Heart right ventricle (tissue), 16 donors: ENCODE measurements at regions not wholly inside any gene's neighbourhood (a gene's known extent, or its start where the extent isn't known, plus 50 kb on each side); places are given as distances from the start of the nearest gene placed in this dataset.
"Not testable (repeated sequence)": the region's sequence is repeated elsewhere in the genome, so short reads cannot be mapped to it uniquely, and the experiment has no call there.

ENCODE experiments used
- ATAC-seq, 8 donors: fragments of 200-7000 bp; cut with Tn5 transposase; one replicate each; pipeline ENCODE4 v1.9.1; 2020; ENCODE audit warnings: mild to moderate bottlenecking in 8 of 8, moderate library complexity in 8 of 8, moderate number of reproducible peaks in 1 of 8
- DNase-seq, 2 donors: peaks; one replicate each; pipeline ENCODE4 v3.0.0-alpha.2; 2020
- H3K27ac ChIP-seq, 10 donors: fragments of 200-600 bp; sonication (generic) in 2 of 10; one replicate each; pipeline versions ENCODE4 v1.5.0 to v1.8.0; 2020 to 2022; ENCODE audit warnings: mild to moderate bottlenecking in 3 of 10
- H3K27me3 ChIP-seq, 7 donors: fragments of 200-600 bp; one replicate each; pipeline ENCODE4 v1.8.0; 2021 to 2022; ENCODE audit warnings: mild to moderate bottlenecking in 2 of 7
- H3K36me3 ChIP-seq, 9 donors: fragments of 200-600 bp; sonication (generic) in 1 of 9; one replicate each; pipeline versions ENCODE4 v1.5.0 to v1.8.0; 2020 to 2022; ENCODE audit warnings: mild to moderate bottlenecking in 2 of 9
- H3K4me1 ChIP-seq, 9 donors: fragments of 200-600 bp; sonication (generic) in 1 of 9; one replicate each; pipeline versions ENCODE4 v1.5.0 to v1.8.0; 2020 to 2022; ENCODE audit warnings: mild to moderate bottlenecking in 4 of 9
- H3K4me3 ChIP-seq, 10 donors: fragments of 200-600 bp; sonication (generic) in 2 of 10; one replicate each; pipeline versions ENCODE4 v1.5.0 to v1.8.0; 2020 to 2022; ENCODE audit warnings: mild to moderate bottlenecking in 7 of 10, moderate library complexity in 2 of 10
- H3K9me3 ChIP-seq, 11 donors: fragments of 200-600 bp in 10 of 11; sonication (generic) in 2 of 11; one replicate each; pipeline versions ENCODE4 v1.5.0 to v1.8.0; 2013 to 2022; ENCODE audit warnings: mild to moderate bottlenecking in 2 of 11, control low read depth in 1 of 11, moderate library complexity in 1 of 11
- CTCF ChIP-seq, 9 donors: fragments of 200-600 bp; sonication (generic) in 2 of 9; IDR thresholded peaks; one replicate each; pipeline versions ENCODE4 v1.5.0 to v1.8.0; 2021 to 2022; ENCODE audit warnings: antibody characterized with exemption in 9 of 9, mild to moderate bottlenecking in 5 of 9, moderate library complexity in 1 of 9
- WGBS, 2 donors: extraction: QIAGEN DNeasy Blood & Tissue Kit; methylation state at CpG; one replicate each; pipeline ENCODE4 v1.1.7; 2013; ENCODE audit warnings: inconsistent platforms in 1 of 2; 5-methylcytosine and 5-hydroxymethylcytosine counted together
- intact Hi-C, 10 donors: fragments of 100-400 bp; cut with DNase I; formaldehyde crosslinking; loops; one replicate each; pipeline versions ENCODE4 v1.11.1 to v1.14.2; 2022
- donor health status: Arrhythmogenic right ventricular cardiomyopathy.
- donor health status: ischemic (EF 13 %, LVEDD 7.1; RV severe dilation, severe dysfunction).
- donor health status: healthy with polysubstance abuse.
- donor health status: DM: no; HTN: yes; CAD: no.
- donor health status: DM: no; HTN: no; CAD: no.
- donor health status: ischemic (EF 25% LVEDD 6.9; RV normal size, moderate dysfunction).
- donor health status: ischemic (EF 25% LVEDD 5.7; RV mildly dilated, moderate dysfunction).
- donor health status: healthy.
- donor health status: DM: yes; HTN: yes; CAD: no.
- donor health status: Ischemic cardiomyopathy.
- donor health status: ischemic (EF 35%, LVEDD 5.7; RV mildly dilated, moderate dysfunction).
- donor health status: nonischemic (EF 11% LVEDD 7.7; RV severe dilation, severe dysfunction).
- donor health status: DM: yes; HTN: yes; CAD: no.
- donor health status: PGD.
- donor health status: ischemic (EF 29% LVEDD 5.4; RV normal size, mild dysfunction).
- donor health status: nonischemic (EF 23%, LVEDD 6.1; RV moderate dilation, normal function).

GRCh38 chr6:85343428-85343827 is 106.5 kb upstream of the NT5E start:
- TF ChIP-seq CTCF (IDR thresholded peaks at IDR 0.05): no peak
- no peak overlapping the region for H3K27ac ChIP-seq
- H3K9me3 ChIP-seq: no peaks in the 10 kb centered on the region
- H3K27me3 ChIP-seq: peaks cover 0 to 4% (median 0%) of the 10 kb centered on the region in 7 donors
- DNase-seq: no peak
- no peak for ATAC-seq
- no peak overlapping the region for H3K4me3 ChIP-seq
- WGBS, 2 donors: 78 to 85% methylated on average over 1 of the region's 1 CpG
- H3K4me1 ChIP-seq: no peaks in the 10 kb centered on the region
- intact Hi-C loops: no loop called here
- no peaks in the 10 kb centered on the region for H3K36me3 ChIP-seq

GRCh38 chr6:85329196-85329595 is 120.7 kb upstream of the NT5E start:
- Histone ChIP-seq H3K27ac (no peak overlapping the region), H3K4me3 (no peak overlapping the region), H3K27me3 (peaks cover 0 to 17% (median 0%) of the 10 kb centered on the region in 7 donors), H3K9me3 (no peaks in the 10 kb centered on the region), H3K36me3 (no peaks in the 10 kb centered on the region), H3K4me1 (no peaks in the 10 kb centered on the region)
- DNase-seq: no peak
- intact Hi-C loops: loop anchor here in 3 of 10 donors (10.0 kb wide), 2 partner anchors 904 to 1444 kb away; no protein-coding TSS in a partner anchor
- no peak for ATAC-seq
- TF ChIP-seq CTCF (IDR thresholded peaks at IDR 0.05): no peak
- 69 to 70% methylated on average over 4 of the region's 4 CpGs for WGBS, 2 donors

- intact Hi-C loops: loop anchor here in 3 of 10 donors (10.0 kb wide), 2 partner anchors 901 to 1441 kb away; no protein-coding TSS in a partner anchor
- H3K27me3 ChIP-seq: peaks cover 0 to 19% (median 0%) of the 10 kb centered on the region in 7 donors
- not testable (repeated sequence) for H3K36me3 ChIP-seq, H3K9me3 ChIP-seq, H3K4me1 ChIP-seq, H3K27ac ChIP-seq, H3K4me3 ChIP-seq, DNase-seq, ATAC-seq
- 91 to 93% methylated on average over 21 to 31 of the region's 31 CpGs for WGBS, 2 donors
Observed at GRCh38 chr6:85325811-85326210, 124.1 kb upstream of the NT5E start.

- intact Hi-C loops: loop anchor here in 3 of 10 donors (10.0 kb wide), 2 partner anchors 899 to 1439 kb away; no protein-coding TSS in a partner anchor
- ATAC-seq: peak in 3 of 8 donors; percentile 51 to 64 (median 54)
- 33% methylated on average over 9 of the region's 9 CpGs for WGBS, 2 donors
- peak; percentile 15 to 83 (median 76) for TF ChIP-seq CTCF (IDR thresholded peaks at IDR 0.05)
- Histone ChIP-seq H3K36me3 (no peaks in the 10 kb centered on the region), H3K27me3 (peaks cover 0 to 18% (median 0%) of the 10 kb centered on the region in 7 donors), H3K4me1 (no peaks in the 10 kb centered on the region), H3K4me3 (no peak overlapping the region), H3K27ac (no peak overlapping the region), H3K9me3 (peaks cover 0 to 5% (median 0%) of the 10 kb centered on the region in 11 donors)
- DNase-seq: peak; percentile 24 to 49
Observed at GRCh38 chr6:85323435-85324040, 126.3 kb upstream of the NT5E start.
